RWPE1 (cell line): ENCODE measurements at regions not wholly inside any gene's neighbourhood (a gene's known extent, or its start where the extent isn't known, plus 50 kb on each side); places are given as distances from the start of the nearest gene placed in this dataset.
A peak's percentile ranks its signal among the peaks of the same experiment; 100 is the strongest.

Experiments used
- CTCF ChIA-PET: fragments of 350-600 bp; sonication (Branson Sonifier 250); formaldehyde crosslinking; extraction: SDS; loops from one replicate; lab custom pipeline; 2021; lab: Yijun Ruan, JAX
- POLR2A ChIA-PET: fragments of 400-600 bp; formaldehyde crosslinking; extraction: SDS; loops from one replicate; lab custom pipeline; 2020; ENCODE audit warnings: antibody characterized with exemption; ENCODE audit not compliant: low non-redundant PET; lab: Yijun Ruan, JAX
- DNase-seq: peaks from one replicate; pipeline ENCODE4 v3.0.0; 2012; ENCODE audit warnings: low spot score
- H3K27ac ChIP-seq: fragments of 450-650 bp; 2 replicates; pipeline ENCODE4 v1.5.1; 2017
- CTCF ChIP-seq: fragments of 450-650 bp; conservative IDR thresholded peaks from 2 replicates; pipeline ENCODE4 v1.5.1; 2017; ENCODE audit warnings: low read depth, mild to moderate bottlenecking

GRCh38 chr14:94998685-94999084, 158.6 kb downstream of the DICER1 start:
- POLR2A ChIA-PET, result no interaction called here

GRCh38 chr14:94998110-94998509, 159.2 kb downstream of the DICER1 start:
- H3K27ac ChIP-seq, result no peak overlapping the region
- CTCF ChIA-PET, result no interaction called here
- POLR2A ChIA-PET, result no interaction called here
- DNase-seq, result no peak
- no peak for TF ChIP-seq CTCF

More at GRCh38 chr14:94998685-94999084, 158.6 kb downstream of the DICER1 start:
- CTCF ChIA-PET, result no interaction called here
- TF ChIP-seq CTCF, result no peak
- no peak for DNase-seq
- no peak overlapping the region for H3K27ac ChIP-seq

- ChIA-PET CTCF (no interaction called here), POLR2A (no interaction called here)
- DNase-seq, result no peak
- TF ChIP-seq CTCF, result no peak
- no peak overlapping the region for H3K27ac ChIP-seq
Observed at GRCh38 chr14:94995551-94995950, 161.8 kb downstream of the DICER1 start.

GRCh38 chr14:94994245-94994644, 163.1 kb downstream of the DICER1 start:
- ChIA-PET CTCF (no interaction called here), POLR2A (no interaction called here)
- TF ChIP-seq CTCF, result no peak
- DNase-seq, result no peak
- no peak overlapping the region for H3K27ac ChIP-seq

- H3K27ac ChIP-seq, result no peak overlapping the region
- DNase-seq, result peak; percentile 70
- ChIA-PET CTCF (interaction anchor here (0.6 kb wide), 1 partner anchor 1132 kb away, joined by 3 read pairs; no protein-coding TSS in a partner anchor), POLR2A (no interaction called here)
- no peak for TF ChIP-seq CTCF
Observed at GRCh38 chr14:94992046-94992445, 165.3 kb downstream of the DICER1 start.

GRCh38 chr14:94989946-94990345, 167.4 kb downstream of the DICER1 start:
- TF ChIP-seq CTCF, result no peak
- CTCF ChIA-PET, result interaction anchor here (1.0 kb wide), 1 partner anchor 18 kb away, joined by 4 read pairs; no protein-coding TSS in a partner anchor
- no peak for DNase-seq
- POLR2A ChIA-PET, result no interaction called here
- no peak overlapping the region for H3K27ac ChIP-seq
